ENCODE measurements at regions not wholly inside any gene's neighbourhood (a gene's known extent, or its start where the extent isn't known, plus 50 kb on each side); places are given as distances from the start of the nearest gene placed in this dataset.

- no peak for DNase-seq
Observed at GRCh38 chr2:57987835-57988573, 58.6 kb upstream of the VRK2 start.

DNA sequence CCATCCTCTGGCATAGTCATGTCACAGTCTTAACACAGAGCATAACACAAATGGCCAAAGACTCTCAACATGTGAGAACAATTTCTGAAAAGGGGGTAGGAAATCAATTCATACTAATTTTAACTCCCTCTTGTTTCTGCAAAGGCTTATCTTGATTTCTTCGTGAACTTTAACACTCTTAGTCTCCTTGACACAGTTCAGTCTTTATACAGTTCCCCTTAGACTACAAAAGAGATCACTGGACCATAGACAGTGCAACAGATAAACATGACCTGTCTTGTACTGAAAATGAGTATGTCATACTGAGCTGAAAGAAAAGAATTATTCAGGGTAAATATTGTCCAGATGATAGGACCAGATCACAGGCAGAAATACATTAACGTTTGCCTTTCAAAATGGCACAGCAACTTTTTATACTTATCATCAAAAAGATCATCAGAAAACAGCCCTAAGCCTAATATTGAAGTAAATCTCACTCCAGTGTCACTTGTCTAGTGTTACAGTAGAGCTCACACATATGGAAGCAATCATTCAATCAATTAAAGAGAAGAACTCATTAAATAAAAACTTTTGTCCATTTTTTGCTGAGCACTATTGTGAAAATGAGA, 56.4 kb upstream of the VRK2 start:
- DNase-seq = no peak
